ENCODE measurements at regions not wholly inside any gene's neighbourhood (a gene's known extent, or its start where the extent isn't known, plus 50 kb on each side); places are given as distances from the start of the nearest gene placed in this dataset.
"Not testable (repeated sequence)": the region's sequence is repeated elsewhere in the genome, so short reads cannot be mapped to it uniquely, and the experiment has no call there.

GRCh38 chr18:43964666-43965065 is 687.4 kb upstream of the SYT4 start:
- H3K4me1 ChIP-seq (ENCODE audit: insufficient read depth, low read length), result no peaks in the 10 kb centered on the region
- ChIA-PET POLR2A (no interaction called here), CTCF (no interaction called here)
- H3K4me3 Mint-ChIP-seq, result no peak overlapping the region
- H3K27me3 Mint-ChIP-seq, result no peaks in the 10 kb centered on the region
- no peaks in the 10 kb centered on the region for H3K9me3 ChIP-seq (ENCODE audit: low read length)
- no peaks in the 10 kb centered on the region for H3K27me3 ChIP-seq (ENCODE audit: insufficient read depth, low read length, poor library complexity, severe bottlenecking)
- no peaks in the 10 kb centered on the region for H3K36me3 Mint-ChIP-seq
- peaks cover 0 to 6% (median 4%) of the 10 kb centered on the region in 5 donors for H3K9me3 Mint-ChIP-seq
- H3K27ac ChIP-seq (ENCODE audit: low read depth, low read length), result no peak overlapping the region
- H3K36me3 ChIP-seq (ENCODE audit: insufficient read depth, low read length), result no peaks in the 10 kb centered on the region
- H3K27ac Mint-ChIP-seq, result no peak overlapping the region
- no peak overlapping the region for H3K4me3 ChIP-seq (ENCODE audit: low read length)
- DNase-seq, result no peak
- H3K4me1 Mint-ChIP-seq, result no peaks in the 10 kb centered on the region

- H3K27me3 Mint-ChIP-seq, result no peaks in the 10 kb centered on the region
- peaks cover under 1 to 6% (median 3%) of the 10 kb centered on the region in 5 donors for H3K9me3 Mint-ChIP-seq
- H3K4me3 Mint-ChIP-seq, result no peak overlapping the region
- no peaks in the 10 kb centered on the region for H3K4me1 Mint-ChIP-seq
- no peaks in the 10 kb centered on the region for H3K4me1 ChIP-seq (ENCODE audit: insufficient read depth, low read length)
- ChIA-PET CTCF (no interaction called here), POLR2A (no interaction called here)
- no peaks in the 10 kb centered on the region for H3K36me3 ChIP-seq (ENCODE audit: insufficient read depth, low read length)
- H3K36me3 Mint-ChIP-seq, result no peaks in the 10 kb centered on the region
- H3K27me3 ChIP-seq (ENCODE audit: insufficient read depth, low read length, poor library complexity, severe bottlenecking), result no peaks in the 10 kb centered on the region
- H3K27ac Mint-ChIP-seq, result no peak overlapping the region
- no peak overlapping the region for H3K27ac ChIP-seq (ENCODE audit: low read depth, low read length)
- no peaks in the 10 kb centered on the region for H3K9me3 ChIP-seq (ENCODE audit: low read length)
- DNase-seq, result no peak
- no peak overlapping the region for H3K4me3 ChIP-seq (ENCODE audit: low read length)
Measured at GRCh38 chr18:43965691-43966090, 688.4 kb upstream of the SYT4 start.

GRCh38 chr18:43970656-43971055 is 693.4 kb upstream of the SYT4 start:
- Mint-ChIP-seq H3K27ac (no peak overlapping the region), H3K36me3 (no peaks in the 10 kb centered on the region), H3K4me3 (no peak overlapping the region), H3K9me3 (peaks cover 3 to 9% (median 6%) of the 10 kb centered on the region in 5 donors), H3K27me3 (no peaks in the 10 kb centered on the region), H3K4me1 (no peaks in the 10 kb centered on the region)
- ChIA-PET CTCF (no interaction called here), POLR2A (no interaction called here)
- no peaks in the 10 kb centered on the region for H3K27me3 ChIP-seq (ENCODE audit: insufficient read depth, low read length, poor library complexity, severe bottlenecking)
- H3K4me3 ChIP-seq (ENCODE audit: low read length), result no peak overlapping the region
- no peak overlapping the region for H3K27ac ChIP-seq (ENCODE audit: low read depth, low read length)
- no peaks in the 10 kb centered on the region for H3K9me3 ChIP-seq (ENCODE audit: low read length)
- H3K36me3 ChIP-seq (ENCODE audit: insufficient read depth, low read length), result no peaks in the 10 kb centered on the region
- no peaks in the 10 kb centered on the region for H3K4me1 ChIP-seq (ENCODE audit: insufficient read depth, low read length)
- no peak for DNase-seq

GRCh38 chr18:43978174-43978573 is 700.9 kb upstream of the SYT4 start:
- Histone ChIP-seq H3K4me3 (ENCODE audit: low read length) (no peak overlapping the region), H3K27ac (ENCODE audit: low read depth, low read length) (no peak overlapping the region), H3K27me3 (ENCODE audit: insufficient read depth, low read length, poor library complexity, severe bottlenecking) (no peaks in the 10 kb centered on the region), H3K4me1 (ENCODE audit: insufficient read depth, low read length) (no peaks in the 10 kb centered on the region), H3K9me3 (ENCODE audit: low read length) (no peaks in the 10 kb centered on the region), H3K36me3 (ENCODE audit: insufficient read depth, low read length) (no peaks in the 10 kb centered on the region)
- no peaks in the 10 kb centered on the region for H3K27me3 Mint-ChIP-seq
- no peak overlapping the region for H3K27ac Mint-ChIP-seq
- DNase-seq, result no peak
- CTCF ChIA-PET, result no interaction called here
- H3K4me3 Mint-ChIP-seq, result no peak overlapping the region
- no peaks in the 10 kb centered on the region for H3K4me1 Mint-ChIP-seq
- H3K9me3 Mint-ChIP-seq, result peaks cover 0 to 11% (median 5%) of the 10 kb centered on the region in 5 donors
- POLR2A ChIA-PET, result no interaction called here
- H3K36me3 Mint-ChIP-seq, result no peaks in the 10 kb centered on the region

GRCh38 chr18:43982582-43982981 is 698.1 kb upstream of the SETBP1 start:
- CTCF ChIA-PET, result no interaction called here
- H3K27ac Mint-ChIP-seq, result no peak overlapping the region
- no peaks in the 10 kb centered on the region for H3K36me3 ChIP-seq (ENCODE audit: insufficient read depth, low read length)
- no peaks in the 10 kb centered on the region for H3K4me1 ChIP-seq (ENCODE audit: insufficient read depth, low read length)
- no peaks in the 10 kb centered on the region for H3K27me3 Mint-ChIP-seq
- peaks cover 5 to 19% (median 16%) of the 10 kb centered on the region in 5 donors for H3K9me3 Mint-ChIP-seq
- H3K4me3 Mint-ChIP-seq, result no peak overlapping the region
- H3K9me3 ChIP-seq (ENCODE audit: low read length), result no peaks in the 10 kb centered on the region
- H3K4me1 Mint-ChIP-seq, result no peaks in the 10 kb centered on the region
- no peaks in the 10 kb centered on the region for H3K27me3 ChIP-seq (ENCODE audit: insufficient read depth, low read length, poor library complexity, severe bottlenecking)
- H3K4me3 ChIP-seq (ENCODE audit: low read length), result no peak overlapping the region
- DNase-seq, result no peak
- H3K36me3 Mint-ChIP-seq, result no peaks in the 10 kb centered on the region
- H3K27ac ChIP-seq (ENCODE audit: low read depth, low read length), result no peak overlapping the region
- POLR2A ChIA-PET, result no interaction called here

GRCh38 chr18:43987061-43987460 is 693.6 kb upstream of the SETBP1 start:
- H3K36me3 Mint-ChIP-seq; CTCF ChIA-PET; H3K36me3 ChIP-seq (ENCODE audit: insufficient read depth, low read length); DNase-seq; H3K4me3 Mint-ChIP-seq; H3K4me1 ChIP-seq (ENCODE audit: insufficient read depth, low read length); POLR2A ChIA-PET; H3K27me3 Mint-ChIP-seq; H3K27me3 ChIP-seq (ENCODE audit: insufficient read depth, low read length, poor library complexity, severe bottlenecking); H3K27ac Mint-ChIP-seq; H3K4me1 Mint-ChIP-seq; H3K27ac ChIP-seq (ENCODE audit: low read depth, low read length); H3K4me3 ChIP-seq (ENCODE audit: low read length); H3K9me3 ChIP-seq (ENCODE audit: low read length): not testable (repeated sequence)
- peaks cover 7 to 33% (median 14%) of the 10 kb centered on the region in 5 donors for H3K9me3 Mint-ChIP-seq

GRCh38 chr18:43992741-43993140 is 687.9 kb upstream of the SETBP1 start:
- H3K4me3 ChIP-seq (ENCODE audit: low read length), result no peak overlapping the region
- no peak for DNase-seq
- no peaks in the 10 kb centered on the region for H3K27me3 ChIP-seq (ENCODE audit: insufficient read depth, low read length, poor library complexity, severe bottlenecking)
- no peak overlapping the region for H3K27ac ChIP-seq (ENCODE audit: low read depth, low read length)
- H3K4me1 Mint-ChIP-seq, result no peaks in the 10 kb centered on the region
- POLR2A ChIA-PET, result no interaction called here
- H3K9me3 Mint-ChIP-seq, result peaks cover 0 to 19% (median 5%) of the 10 kb centered on the region in 5 donors
- no peak overlapping the region for H3K27ac Mint-ChIP-seq
- H3K4me1 ChIP-seq (ENCODE audit: insufficient read depth, low read length), result no peaks in the 10 kb centered on the region
- CTCF ChIA-PET, result no interaction called here
- H3K9me3 ChIP-seq (ENCODE audit: low read length), result no peaks in the 10 kb centered on the region
- H3K36me3 ChIP-seq (ENCODE audit: insufficient read depth, low read length), result no peaks in the 10 kb centered on the region
- H3K36me3 Mint-ChIP-seq, result no peaks in the 10 kb centered on the region
- H3K27me3 Mint-ChIP-seq, result no peaks in the 10 kb centered on the region
- no peak overlapping the region for H3K4me3 Mint-ChIP-seq

- Histone ChIP-seq H3K9me3 (ENCODE audit: low read length) (no peaks in the 10 kb centered on the region), H3K4me1 (ENCODE audit: insufficient read depth, low read length) (no peaks in the 10 kb centered on the region), H3K4me3 (ENCODE audit: low read length) (no peak overlapping the region), H3K27ac (ENCODE audit: low read depth, low read length) (no peak overlapping the region), H3K36me3 (ENCODE audit: insufficient read depth, low read length) (no peaks in the 10 kb centered on the region), H3K27me3 (ENCODE audit: insufficient read depth, low read length, poor library complexity, severe bottlenecking) (no peaks in the 10 kb centered on the region)
- POLR2A ChIA-PET, result no interaction called here
- Mint-ChIP-seq H3K27me3 (no peaks in the 10 kb centered on the region), H3K9me3 (peaks cover 0 to 10% (median 8%) of the 10 kb centered on the region in 5 donors), H3K36me3 (no peaks in the 10 kb centered on the region), H3K27ac (no peak overlapping the region), H3K4me3 (no peak overlapping the region), H3K4me1 (no peaks in the 10 kb centered on the region)
- CTCF ChIA-PET, result no interaction called here
- DNase-seq, result no peak
Measured at GRCh38 chr18:43994381-43994780, 686.3 kb upstream of the SETBP1 start.

- H3K36me3 Mint-ChIP-seq, result no peaks in the 10 kb centered on the region
- Histone ChIP-seq H3K36me3 (ENCODE audit: insufficient read depth, low read length) (no peaks in the 10 kb centered on the region), H3K27me3 (ENCODE audit: insufficient read depth, low read length, poor library complexity, severe bottlenecking) (no peaks in the 10 kb centered on the region), H3K9me3 (ENCODE audit: low read length) (no peaks in the 10 kb centered on the region), H3K27ac (ENCODE audit: low read depth, low read length) (no peak overlapping the region), H3K4me1 (ENCODE audit: insufficient read depth, low read length) (no peaks in the 10 kb centered on the region), H3K4me3 (ENCODE audit: low read length) (no peak overlapping the region)
- H3K4me3 Mint-ChIP-seq, result no peak overlapping the region
- POLR2A ChIA-PET, result no interaction called here
- peaks cover 0 to 13% (median 3%) of the 10 kb centered on the region in 5 donors for H3K9me3 Mint-ChIP-seq
- CTCF ChIA-PET, result no interaction called here
- no peak for DNase-seq
- no peak overlapping the region for H3K27ac Mint-ChIP-seq
- no peaks in the 10 kb centered on the region for H3K27me3 Mint-ChIP-seq
- H3K4me1 Mint-ChIP-seq, result no peaks in the 10 kb centered on the region
Measured at GRCh38 chr18:44013871-44014270, 666.8 kb upstream of the SETBP1 start.

Data from CD8-positive, alpha-beta memory T cell (primary cell).